ENCODE measurements at regions not wholly inside any gene's neighbourhood (a gene's known extent, or its start where the extent isn't known, plus 50 kb on each side); places are given as distances from the start of the nearest gene placed in this dataset.

DNA sequence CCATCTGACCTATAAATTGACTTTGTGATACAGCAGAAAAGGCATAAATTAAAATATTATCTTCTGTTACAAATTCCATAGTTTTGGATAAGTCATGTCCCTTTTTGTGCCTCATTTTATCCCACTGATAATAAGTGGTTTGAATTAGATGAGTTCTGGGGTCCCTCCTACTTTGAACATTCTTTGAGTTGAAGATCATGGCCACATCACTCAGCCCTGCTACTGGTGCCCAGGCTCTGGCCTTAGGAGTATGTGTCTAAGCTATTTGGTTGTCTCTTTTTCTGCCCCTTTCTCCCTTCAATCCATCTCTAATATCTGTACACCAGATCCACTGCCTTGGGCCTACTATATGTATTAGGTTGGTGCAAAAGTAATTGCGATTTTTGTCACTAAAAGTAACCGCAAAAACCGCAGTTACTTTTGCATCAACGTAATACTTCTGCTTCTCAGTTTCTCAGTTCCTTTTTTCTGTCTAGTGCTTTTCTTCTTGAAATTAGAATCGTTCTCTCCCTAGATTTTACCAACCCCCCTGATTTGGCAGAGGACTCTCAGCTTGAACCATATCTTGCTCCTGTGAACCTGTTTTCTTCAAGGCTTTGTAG is 362.5 kb upstream of the TNP1 start:
- TF ChIP-seq, protein P1, sequence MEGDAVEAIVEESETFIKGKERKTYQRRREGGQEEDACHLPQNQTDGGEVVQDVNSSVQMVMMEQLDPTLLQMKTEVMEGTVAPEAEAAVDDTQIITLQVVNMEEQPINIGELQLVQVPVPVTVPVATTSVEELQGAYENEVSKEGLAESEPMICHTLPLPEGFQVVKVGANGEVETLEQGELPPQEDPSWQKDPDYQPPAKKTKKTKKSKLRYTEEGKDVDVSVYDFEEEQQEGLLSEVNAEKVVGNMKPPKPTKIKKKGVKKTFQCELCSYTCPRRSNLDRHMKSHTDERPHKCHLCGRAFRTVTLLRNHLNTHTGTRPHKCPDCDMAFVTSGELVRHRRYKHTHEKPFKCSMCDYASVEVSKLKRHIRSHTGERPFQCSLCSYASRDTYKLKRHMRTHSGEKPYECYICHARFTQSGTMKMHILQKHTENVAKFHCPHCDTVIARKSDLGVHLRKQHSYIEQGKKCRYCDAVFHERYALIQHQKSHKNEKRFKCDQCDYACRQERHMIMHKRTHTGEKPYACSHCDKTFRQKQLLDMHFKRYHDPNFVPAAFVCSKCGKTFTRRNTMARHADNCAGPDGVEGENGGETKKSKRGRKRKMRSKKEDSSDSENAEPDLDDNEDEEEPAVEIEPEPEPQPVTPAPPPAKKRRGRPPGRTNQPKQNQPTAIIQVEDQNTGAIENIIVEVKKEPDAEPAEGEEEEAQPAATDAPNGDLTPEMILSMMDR (IDR thresholded peaks at IDR 0.05): no peak
- no peak for TF ChIP-seq POLR2AphosphoS5 (IDR thresholded peaks at IDR 0.05)
